ENCODE measurements at regions not wholly inside any gene's neighbourhood (a gene's known extent, or its start where the extent isn't known, plus 50 kb on each side); places are given as distances from the start of the nearest gene placed in this dataset.

DNA sequence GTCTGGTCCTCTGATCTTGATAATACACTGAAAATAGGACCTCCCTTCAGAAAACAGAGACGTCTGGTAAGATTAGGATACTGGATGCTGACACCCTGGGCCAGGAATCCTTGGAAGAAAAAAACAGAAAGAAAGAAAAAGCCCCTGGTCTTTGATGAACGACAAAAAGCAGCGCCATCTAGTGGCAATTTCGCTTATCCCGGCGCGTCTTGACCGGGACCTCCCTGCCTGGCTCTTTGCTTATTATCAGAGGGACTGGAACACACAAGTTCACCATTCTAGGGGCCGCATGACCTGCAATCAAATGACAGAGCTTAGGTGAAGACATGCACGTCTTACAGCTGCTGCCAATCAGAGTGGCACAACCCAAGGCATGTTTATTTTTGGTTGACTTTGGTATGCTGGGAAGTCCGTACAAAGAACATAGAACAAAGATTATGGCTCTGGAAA, 114.9 kb upstream of the NFIB start:
- peak; percentile 82 for DNase-seq (ENCODE audit: low spot score)

DNA sequence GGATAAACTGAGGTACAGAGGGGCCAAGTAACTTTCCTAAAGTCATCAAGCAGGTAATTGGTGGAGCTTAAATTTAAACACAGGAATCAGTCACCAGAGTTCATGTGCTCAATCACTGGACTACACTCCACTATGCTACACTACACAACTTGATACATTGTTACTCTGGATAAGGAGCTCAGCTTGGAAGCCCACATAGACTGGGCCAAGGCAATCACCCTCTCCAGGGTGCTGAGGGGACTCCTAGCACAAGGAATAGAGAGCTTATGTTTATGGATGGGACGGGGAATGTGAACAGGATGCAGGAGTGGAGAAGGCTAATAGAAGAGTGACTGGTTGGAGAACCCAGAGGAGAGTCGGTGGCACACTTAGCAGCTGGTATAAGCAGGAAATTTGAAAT, 113.5 kb upstream of the NFIB start:
- no peak for DNase-seq (ENCODE audit: low spot score)

DNA sequence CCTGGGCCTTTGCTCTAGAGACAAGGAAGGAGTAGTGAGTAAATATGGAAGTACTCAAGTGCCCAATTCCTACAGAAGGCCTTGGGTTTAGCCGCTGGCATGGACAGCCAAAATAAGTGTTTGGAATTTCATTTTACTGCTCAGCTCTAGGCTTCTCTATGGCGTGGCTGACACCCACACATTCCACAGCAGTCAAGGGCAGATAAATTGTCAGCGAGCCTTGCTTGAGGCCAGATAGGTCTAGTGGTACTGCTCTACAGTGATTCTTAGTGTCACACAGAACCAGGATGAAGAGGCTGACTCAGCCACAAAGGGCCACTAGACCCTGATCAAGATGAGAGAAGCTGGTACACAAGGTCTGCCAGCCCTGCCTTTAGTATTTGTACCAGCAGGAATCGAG, 111.0 kb upstream of the NFIB start:
- DNase-seq (ENCODE audit: low spot score): no peak

DNA sequence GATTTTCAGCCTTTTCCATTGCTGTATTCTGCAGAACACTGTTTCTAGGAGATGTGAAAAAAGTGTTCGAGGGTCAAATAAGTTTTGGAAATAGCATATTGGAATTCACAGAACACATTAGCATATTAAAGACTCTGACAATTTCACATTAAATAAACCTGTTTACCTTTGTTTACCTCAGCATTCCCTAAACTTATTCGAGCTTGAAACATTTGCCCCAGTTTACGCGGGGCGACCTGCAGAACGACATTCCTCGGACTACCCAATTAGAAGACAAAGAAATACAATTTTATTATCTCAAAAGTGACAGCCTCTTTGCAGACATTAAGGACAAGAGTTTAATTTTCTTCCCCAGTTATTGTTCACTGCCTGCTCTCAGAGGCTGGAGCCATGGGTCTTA, 110.3 kb upstream of the NFIB start:
- DNase-seq (ENCODE audit: low spot score): no peak

DNA sequence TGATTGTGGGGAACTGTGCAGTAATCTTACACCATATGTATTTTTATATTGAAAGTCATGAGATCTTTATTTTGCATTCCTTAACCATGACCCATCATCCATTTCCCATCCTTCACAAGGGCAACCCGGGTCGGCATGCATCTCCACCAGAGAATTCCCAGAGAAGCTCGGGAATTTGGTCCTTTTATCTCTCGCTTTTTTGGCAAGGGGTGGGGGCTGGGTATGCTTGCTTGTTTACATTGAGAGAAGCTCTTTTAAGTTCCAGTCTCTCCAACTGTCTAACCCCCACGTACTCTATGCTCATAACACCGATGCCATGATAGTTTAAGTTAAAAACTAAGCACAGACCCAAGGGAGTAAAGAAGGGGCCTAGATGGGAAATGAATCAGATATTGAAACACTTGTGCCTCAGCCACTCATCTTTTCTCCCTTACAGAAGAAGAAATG, 109.9 kb upstream of the NFIB start:
- no peak for DNase-seq (ENCODE audit: low spot score)

DNA sequence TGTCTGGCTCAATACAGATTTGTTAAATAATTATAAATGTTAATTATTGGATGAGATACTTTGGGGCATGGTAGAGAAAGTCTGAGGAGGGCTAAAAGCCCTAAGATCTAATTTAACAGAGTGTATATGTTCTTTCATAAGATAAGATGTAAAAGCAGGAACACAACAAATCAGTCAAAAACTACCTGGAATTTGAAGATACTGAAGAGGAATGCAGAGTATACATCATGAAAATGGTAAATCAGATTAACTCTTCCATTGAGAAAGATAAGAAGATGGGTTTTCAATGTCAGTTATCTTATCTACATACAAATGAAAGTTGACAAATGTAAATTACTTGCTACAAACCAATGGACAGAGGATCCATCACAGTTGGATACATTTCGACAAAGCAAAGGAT, 107.3 kb upstream of the NFIB start:
- no peak for DNase-seq (ENCODE audit: low spot score)

DNA sequence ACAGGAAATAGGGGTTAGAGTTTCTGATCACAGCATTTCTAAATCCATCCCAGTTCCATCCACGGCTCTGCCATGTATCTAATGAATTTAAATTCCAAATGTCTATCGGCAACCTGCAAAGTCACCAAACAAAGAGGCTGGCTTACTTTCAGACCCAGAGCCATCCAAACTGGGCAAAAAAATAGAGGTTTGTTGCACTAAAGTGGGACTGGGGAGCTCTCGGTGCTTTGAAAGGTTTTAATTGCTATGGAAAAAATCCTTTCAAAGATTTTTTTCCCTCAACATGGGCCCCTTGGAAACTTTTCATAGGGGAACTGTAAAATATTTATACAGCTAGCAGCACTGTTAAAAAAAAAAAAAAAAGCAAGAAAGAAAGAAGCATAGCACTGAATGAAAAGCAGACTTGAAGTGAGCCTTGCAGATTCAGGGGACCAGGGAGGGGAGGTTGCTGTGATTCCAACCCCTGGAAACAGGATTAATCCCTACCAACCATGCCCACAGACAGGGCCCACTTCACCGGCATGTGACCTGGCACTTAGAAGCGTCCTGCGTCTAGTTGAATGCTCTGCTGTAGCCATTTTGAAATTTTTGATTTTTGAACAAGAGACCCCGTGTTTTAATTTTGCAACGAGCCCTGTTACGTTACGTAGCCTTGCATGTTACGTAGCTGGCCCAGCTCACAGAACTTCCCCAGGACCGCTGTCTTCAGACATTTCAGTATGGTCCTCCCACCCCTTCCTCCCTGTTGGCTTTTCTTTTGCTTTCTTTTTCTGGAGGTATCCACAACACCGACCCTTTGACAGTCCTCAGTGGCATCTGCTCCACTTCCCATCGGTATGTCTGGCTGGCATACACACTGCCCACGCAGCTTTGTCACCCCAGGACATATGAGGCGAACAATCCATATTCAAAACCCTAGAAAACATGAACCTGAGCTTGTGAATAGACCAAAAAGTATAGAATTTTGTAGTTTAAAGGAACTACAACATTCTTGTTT, 105.3 kb upstream of the NFIB start:
- DNase-seq (ENCODE audit: low spot score): no peak

DNA sequence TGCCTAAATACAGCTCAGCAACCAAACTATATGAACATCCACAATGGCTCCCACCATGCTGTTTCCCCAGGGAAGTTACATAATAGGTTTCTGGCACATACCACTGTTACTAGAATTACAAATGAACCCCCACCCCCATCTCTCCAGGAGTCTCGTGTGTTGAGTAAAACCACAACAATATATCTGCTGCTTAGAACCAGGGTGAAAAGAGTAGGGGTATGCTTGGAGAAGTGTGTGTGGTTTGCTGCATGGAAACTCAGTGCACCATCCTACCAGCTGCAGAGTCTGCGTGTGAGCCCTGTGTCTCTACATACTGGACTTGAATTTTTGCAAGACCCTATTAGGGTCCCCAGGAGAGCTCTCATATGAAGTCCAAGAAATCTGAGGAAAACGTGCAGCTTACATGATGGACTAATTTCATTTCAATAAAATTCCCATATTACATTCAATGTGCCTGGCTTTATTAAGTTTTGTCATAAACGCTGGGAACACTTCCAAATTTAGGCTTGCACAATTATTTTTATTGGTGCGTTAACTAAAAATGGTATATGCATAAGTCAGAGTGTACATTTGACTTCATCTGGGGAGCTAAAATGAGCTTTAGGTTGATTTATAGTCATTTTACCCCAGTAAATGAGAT, 104.5 kb upstream of the NFIB start:
- DNase-seq (ENCODE audit: low spot score): no peak

DNA sequence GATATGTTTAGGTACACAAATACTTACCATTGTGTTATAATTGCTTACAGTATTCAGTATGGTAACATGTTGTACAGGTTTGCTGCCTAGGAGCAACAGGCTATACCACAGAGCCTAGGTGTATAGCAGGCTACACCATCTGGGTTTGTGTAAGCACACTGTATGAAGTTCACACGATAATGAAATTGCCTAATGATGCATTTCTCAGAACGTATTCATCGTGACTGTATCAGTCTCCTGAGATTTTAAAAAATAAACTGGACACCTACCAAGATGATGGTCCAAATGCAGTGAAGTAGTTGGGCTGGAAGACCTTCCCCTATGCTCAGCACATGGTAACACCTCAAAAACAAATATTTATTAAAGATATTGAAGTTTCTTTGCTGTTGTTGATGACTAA, 103.3 kb upstream of the NFIB start:
- no peak for DNase-seq (ENCODE audit: low spot score)

DNA sequence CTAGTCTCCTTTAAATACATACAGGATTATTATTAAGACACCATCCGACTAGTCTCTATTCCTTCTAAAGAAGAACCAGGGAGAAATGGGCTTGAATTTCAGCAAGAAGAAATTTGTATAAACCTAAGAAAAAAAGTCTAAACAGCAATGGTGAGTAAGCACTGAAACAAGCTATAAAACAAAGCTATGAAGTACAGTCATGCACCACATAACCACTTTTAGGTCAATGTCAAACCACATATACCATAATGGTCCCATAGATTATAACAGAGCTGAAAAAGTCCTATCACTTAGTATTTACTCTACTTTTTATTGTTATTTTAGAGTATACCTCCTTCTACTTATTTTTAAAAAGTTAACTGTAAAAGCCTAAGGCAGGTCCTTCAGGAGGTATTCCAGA, 102.0 kb upstream of the NFIB start:
- no peak for DNase-seq (ENCODE audit: low spot score)

DNA sequence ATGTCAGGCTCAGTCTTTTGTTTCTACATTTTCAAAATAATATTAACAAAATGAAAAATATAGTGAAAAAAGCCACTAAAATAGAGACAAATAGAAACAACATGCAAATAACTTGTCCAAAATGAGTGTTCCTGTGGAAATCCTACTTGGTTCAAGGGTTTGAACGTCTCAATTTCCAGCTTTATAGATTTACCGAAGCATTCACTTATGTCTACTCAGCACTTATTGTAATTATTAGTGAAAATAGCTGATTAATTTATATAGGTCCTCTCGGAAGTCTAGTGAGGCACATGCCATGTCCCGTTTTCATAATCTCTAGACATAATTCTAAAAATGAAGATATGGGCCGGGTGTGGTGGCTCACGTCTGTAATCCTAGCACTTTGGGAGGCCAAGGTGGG, 99.9 kb upstream of the NFIB start:
- no peak for DNase-seq (ENCODE audit: low spot score)

DNA sequence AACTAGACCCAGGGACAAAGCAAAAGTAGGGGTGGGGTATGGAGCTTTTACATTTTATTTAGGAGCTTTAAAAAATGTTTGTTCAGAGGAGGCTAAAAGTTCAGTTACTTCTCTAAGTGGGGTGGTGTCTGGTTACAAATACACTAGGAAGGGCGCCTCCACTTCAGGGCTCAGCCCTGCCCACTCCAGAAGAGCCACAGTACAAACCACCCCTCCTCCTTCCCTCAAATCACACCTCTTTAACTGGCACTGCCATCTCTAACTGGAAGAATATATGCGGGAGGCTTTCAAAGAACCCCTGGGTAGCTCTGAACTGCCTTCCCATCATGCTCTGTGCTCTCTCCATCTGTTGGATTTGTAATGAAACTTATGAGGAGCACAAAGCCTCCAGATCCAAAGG, 98.8 kb upstream of the NFIB start:
- DNase-seq (ENCODE audit: low spot score): no peak

DNA sequence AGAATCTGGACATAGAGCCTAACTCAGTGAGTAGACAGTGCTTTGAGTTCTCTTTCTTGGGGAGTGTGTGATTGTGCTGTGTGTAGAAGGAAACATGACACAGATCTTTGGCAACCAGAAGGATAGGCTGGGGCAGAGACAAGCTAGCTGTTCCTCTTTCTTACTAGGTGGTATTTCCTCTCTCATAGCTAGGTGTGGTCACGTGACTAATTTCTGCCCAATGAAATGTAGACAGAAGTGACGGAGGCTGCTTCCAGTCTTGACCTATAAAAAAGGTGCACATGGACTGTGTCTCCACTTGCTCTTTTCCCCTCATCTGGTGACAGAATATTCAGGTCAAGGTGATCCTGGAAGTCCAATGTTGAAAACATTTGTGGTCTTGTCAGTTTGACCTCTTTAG, 92.5 kb upstream of the NFIB start:
- DNase-seq (ENCODE audit: low spot score): no peak

DNA sequence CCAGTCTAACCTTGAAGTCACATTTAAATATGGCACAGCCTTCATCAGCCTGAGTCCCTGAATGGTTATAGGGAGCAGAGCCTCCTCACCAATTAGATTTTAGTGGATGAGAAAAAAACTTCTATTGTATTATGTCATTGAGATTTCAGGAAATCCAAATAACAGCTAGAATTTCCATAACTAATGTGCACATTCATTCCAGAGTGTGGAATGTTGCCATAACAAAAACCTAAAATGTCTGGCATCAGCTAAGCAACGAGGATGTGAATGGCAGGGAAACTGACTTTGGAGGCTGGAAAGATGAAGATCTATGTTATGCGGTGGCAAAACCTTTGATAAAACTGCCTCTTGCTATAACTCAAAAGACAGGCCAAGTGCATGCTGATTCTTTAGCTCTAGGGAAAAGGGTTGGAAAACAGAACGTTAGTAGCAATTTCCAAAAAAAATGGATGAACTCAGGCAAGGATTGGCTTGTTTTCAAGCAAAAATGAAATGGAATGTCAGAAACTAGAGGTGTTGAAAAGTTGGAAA, 91.3 kb upstream of the NFIB start:
- DNase-seq (ENCODE audit: low spot score): no peak

DNA sequence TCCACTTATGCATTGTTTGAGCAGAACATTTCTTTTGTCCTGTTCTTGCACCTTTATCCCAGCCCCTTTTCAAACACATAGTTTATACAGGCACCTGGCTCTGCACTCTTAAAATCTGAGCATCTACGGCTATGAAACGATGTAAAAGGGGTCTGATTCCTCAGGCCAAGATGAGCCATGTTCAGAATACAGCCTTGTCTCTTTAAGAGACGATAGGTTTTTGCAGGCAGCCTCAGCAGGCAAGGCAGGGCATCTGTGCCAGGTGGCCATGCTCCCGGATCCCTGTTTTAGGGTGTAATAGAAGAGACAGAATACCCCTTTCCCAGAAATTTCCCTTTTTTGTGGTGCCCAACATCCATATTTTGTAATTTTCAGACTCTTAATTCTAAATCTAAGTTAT, 89.1 kb upstream of the NFIB start:
- no peak for DNase-seq (ENCODE audit: low spot score)

DNA sequence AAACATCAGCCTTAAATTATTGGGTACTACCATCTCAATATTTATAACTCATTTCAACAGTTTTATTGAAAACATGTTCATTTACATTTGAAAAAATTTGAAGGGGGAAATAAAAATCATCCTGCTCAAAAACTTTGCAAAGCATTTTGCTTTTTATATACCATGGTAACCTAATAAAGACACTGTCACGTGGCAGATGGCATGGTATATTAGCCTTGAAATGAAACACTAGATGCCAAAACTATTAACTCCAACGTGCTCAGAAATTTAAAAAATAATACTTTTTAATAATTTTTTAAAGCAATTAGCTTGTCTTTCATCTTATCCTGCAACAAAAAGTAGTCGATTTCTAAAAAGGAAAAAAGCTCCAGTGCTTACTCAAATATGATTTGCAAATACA, 88.6 kb upstream of the NFIB start:
- no peak for DNase-seq (ENCODE audit: low spot score)

DNA sequence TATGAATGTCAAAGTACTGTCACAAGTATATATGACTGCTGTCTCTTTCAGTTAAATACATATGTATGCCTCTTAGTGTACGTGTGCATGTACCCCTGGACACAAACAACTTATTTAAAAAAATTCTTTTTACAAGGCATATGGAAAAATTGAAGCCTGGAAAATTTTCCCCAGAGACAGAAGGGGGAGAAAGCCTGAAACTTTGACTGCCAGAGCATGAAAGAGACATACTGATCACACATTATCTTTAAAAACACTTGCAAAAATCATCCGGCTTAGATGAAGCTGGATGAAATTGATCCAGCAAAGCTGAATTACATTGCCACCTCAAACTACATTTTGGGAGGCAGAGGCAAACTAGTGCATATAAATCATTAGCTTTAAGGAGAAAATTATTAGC, 88.0 kb upstream of the NFIB start:
- DNase-seq (ENCODE audit: low spot score): no peak

DNA sequence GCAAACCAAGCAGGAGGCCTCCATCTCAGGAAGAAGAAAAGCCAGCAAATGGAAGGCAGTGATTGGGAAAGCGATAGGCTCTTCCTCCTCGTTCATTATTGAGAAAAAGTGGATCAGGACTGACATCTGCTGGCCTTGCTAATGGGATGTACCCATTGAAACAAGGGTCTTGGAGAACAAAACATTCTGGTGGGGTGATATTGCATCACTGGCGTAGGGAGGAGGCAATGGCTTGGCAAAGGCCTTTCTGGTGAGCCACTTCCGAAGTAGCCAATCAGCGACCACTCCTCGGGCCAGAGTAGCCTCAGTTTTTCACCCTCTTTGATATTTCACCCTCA, 86.7 kb upstream of the NFIB start:
- DNase-seq (ENCODE audit: low spot score): no peak

DNA sequence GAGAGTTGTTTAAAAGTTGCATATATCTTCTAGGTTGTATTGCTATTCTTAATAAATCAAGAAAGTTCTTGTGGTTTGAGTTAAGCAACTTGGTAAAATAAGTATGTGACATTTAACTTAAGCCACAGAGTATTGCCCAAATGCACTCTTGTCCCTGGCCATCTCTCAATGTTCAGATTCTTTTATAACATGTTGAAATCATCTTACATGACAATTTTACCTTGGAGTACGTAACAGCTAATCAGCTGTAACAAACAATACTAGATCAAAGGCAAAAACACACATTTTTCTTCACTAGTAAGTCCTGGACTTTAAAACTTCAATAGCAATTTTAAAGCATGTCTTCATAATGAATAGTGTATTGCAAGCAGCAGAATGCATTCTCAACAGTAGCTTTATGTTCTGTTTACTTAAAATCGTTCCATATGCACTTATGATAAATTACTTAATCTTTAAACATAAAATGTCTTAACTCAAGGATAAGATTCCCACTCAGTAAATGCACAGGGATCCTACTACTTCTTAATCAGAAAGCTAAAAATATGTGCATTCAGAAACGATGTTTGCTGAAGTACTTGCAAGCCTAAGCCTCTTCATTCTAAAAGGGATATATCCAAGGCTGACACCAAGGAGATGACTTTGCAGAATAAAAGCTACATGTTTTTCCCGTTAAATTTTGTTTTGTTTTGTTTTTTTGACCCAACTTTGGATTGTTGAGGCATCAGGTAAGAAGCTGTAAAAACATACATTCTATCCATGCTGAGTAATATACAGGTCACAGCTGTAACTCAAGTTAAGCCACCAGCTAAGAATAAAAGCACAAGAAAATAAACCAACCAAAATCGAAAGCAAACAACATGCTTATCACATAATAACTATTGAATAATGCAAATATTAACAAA, 86.1 kb upstream of the NFIB start:
- DNase-seq (ENCODE audit: low spot score): no peak

DNA sequence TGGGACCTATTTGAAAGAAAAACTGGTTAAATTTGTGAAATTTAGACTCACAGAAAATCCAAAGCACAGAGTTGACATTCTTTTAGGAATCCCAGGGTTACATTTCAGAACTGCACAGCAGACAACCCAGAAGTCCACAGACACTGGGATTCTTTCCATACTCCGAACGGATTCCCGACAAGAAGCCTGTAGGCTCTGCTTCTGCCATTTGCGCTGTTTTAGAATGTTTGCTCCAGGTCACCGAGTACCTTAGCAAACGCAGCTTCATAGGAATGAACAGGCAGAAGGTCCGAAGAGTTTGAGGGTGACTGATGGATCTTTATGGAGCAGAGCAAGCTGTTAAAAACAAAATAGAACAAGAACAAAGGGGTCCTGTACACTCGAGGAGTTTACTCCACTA, 84.5 kb upstream of the NFIB start:
- DNase-seq (ENCODE audit: low spot score): no peak

DNA sequence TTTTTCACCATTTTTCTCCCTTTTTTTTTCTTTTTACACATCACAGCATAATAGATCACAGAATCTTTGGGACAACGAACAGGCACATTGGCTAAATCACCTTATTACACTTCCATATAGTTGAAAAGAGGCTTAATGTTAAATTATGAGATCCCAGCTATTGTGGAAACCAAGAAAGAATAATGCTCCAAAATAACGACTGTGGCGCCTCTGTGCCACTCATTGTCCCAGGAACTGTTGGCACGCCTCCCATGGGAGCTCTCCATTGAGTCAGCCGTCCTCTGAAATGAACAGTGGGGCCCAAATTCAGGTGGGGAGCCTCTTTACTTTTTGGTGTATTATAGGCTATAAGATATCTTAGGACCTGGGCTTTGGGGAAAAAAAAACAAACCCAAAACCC, 82.2 kb upstream of the NFIB start:
- DNase-seq (ENCODE audit: low spot score): no peak

DNA sequence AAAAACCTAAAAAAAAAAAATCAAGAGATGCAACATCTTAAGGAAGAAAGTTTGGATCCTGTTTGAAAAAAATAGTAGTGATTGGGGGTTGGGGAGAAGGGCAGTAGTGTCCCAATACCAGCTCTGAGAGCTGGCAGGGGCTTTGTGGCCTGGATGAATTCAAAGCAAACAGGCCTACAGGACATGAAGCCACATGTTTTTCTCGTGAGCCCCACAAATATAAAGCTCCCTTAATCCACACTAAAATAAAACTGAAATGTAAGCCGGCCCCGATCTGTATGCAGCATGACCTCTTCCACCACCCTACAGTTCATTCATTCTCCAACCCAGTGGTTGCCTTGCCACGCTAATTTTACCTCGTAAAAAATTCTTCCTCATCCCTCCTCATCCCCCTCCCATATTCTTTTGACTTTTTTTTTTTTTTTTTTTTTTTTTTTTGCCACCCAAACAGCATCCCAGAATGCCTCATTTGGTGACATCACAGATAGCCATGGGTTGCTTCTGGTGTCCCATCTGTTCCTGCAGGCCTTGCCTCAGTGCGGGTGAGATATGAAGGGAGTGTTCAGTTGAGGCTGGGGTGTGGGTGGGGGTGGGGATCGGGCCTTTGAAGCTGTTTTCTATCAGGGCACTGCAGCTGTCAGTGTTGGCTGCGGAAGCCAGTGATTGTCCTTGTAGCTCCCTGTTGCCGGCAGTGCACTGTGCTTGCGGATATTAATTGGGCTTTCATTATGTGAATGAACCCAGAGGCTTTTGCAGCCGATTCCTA, 81.6 kb upstream of the NFIB start:
- DNase-seq (ENCODE audit: low spot score): no peak

Data from ecto neural progenitor cell (in vitro differentiated cells).